ENCODE measurements at regions not wholly inside any gene's neighbourhood (a gene's known extent, or its start where the extent isn't known, plus 50 kb on each side); places are given as distances from the start of the nearest gene placed in this dataset.

- H3K9ac ChIP-seq (ENCODE audit: control insufficient read depth, insufficient read depth, low read length), result no peak overlapping the region
- DNase-seq (ENCODE audit: low read depth, low spot score) (no peak), FAIRE-seq (no peak), ATAC-seq (peak; percentile 31; the same call in 2 of the 3 replicates)
- intact Hi-C loops (cut with micrococcal nuclease; ENCODE audit: unreplicated experiment) (no loop called here), in situ Hi-C loops (cut with MboI) (loop anchor here (25.0 kb wide), 1 partner anchor 837 kb away; no protein-coding TSS in a partner anchor)
- BruUV-seq (replicated peaks), result no TSS peak
- ChIA-PET SMC1A (ENCODE audit: uncharacterized antibody, unreplicated experiment) (no interaction called here), POLR2A (no interaction called here), RAD21 (ENCODE audit: unreplicated experiment) (no interaction called here), CTCF (no interaction called here)
- H3K27me3 ChIP-seq (replicated peaks in 1 of 2; ENCODE audit: control insufficient read depth in 2 of 2, insufficient read depth in 2 of 2, low read length in 1 of 2), result no peaks in the 10 kb centered on the region
- no peak overlapping the region for H3K4me3 ChIP-seq
- peak overlapping the region; percentile 7; the same call in 1 of the 2 replicates for H2AFZ ChIP-seq (ENCODE audit: control insufficient read depth, low read depth, low read length)
- TF ChIP-seq PKNOX1 (IDR thresholded peaks at IDR 0.05) (0 out of 2 replicates have a peak, but pooled peaks have one; percentile 21), CHD2 (IDR thresholded peaks at IDR 0.05; ENCODE audit: borderline replicate concordance, low read depth, low read length) (no peak)
- no peak overlapping the region for H3K27ac ChIP-seq (ENCODE audit: control insufficient read depth, insufficient read depth)
- H3K36me3 ChIP-seq (ENCODE audit: control insufficient read depth in 2 of 2, insufficient read depth in 2 of 2, low read length in 1 of 2), result no peaks in the 10 kb centered on the region
- no peaks in the 10 kb centered on the region for H3K9me3 ChIP-seq (replicated peaks; ENCODE audit: control insufficient read depth, insufficient read depth, low read length)
- WGBS (ENCODE audit: insufficient coverage, insufficient replicate concordance, low lambda C conversion rate, missing lambda C conversion rate), result 20% methylated on average over 2 of the region's 2 CpGs
- no peaks in the 10 kb centered on the region for H3K79me2 ChIP-seq (ENCODE audit: control insufficient read depth, insufficient read depth, low read length)
- no peak overlapping the region for H3K4me2 ChIP-seq (ENCODE audit: control insufficient read depth, insufficient read depth)
- no peaks in the 10 kb centered on the region for H3K4me1 ChIP-seq (ENCODE audit: control insufficient read depth, insufficient read depth, low read length)
- H4K20me1 ChIP-seq (ENCODE audit: control insufficient read depth, insufficient read depth), result no peaks in the 10 kb centered on the region
Observed at GRCh38 chr5:108625654-108626053, 122.0 kb upstream of the FER start.

- FAIRE-seq (no peak), DNase-seq (ENCODE audit: low read depth, low spot score) (no peak), ATAC-seq (no peak)
- Histone ChIP-seq H3K36me3 (ENCODE audit: control insufficient read depth in 2 of 2, insufficient read depth in 2 of 2, low read length in 1 of 2) (no peaks in the 10 kb centered on the region), H2AFZ (ENCODE audit: control insufficient read depth, low read depth, low read length) (no peak overlapping the region), H3K9me3 (replicated peaks; ENCODE audit: control insufficient read depth, insufficient read depth, low read length) (no peaks in the 10 kb centered on the region), H3K79me2 (ENCODE audit: control insufficient read depth, insufficient read depth, low read length) (no peaks in the 10 kb centered on the region), H3K4me1 (ENCODE audit: control insufficient read depth, insufficient read depth, low read length) (no peaks in the 10 kb centered on the region), H3K27me3 (replicated peaks in 1 of 2; ENCODE audit: control insufficient read depth in 2 of 2, insufficient read depth in 2 of 2, low read length in 1 of 2) (no peaks in the 10 kb centered on the region), H3K4me3 (no peak overlapping the region), H3K9ac (ENCODE audit: control insufficient read depth, insufficient read depth, low read length) (no peak overlapping the region), H3K4me2 (ENCODE audit: control insufficient read depth, insufficient read depth) (no peak overlapping the region), H3K27ac (ENCODE audit: control insufficient read depth, insufficient read depth) (no peak overlapping the region), H4K20me1 (ENCODE audit: control insufficient read depth, insufficient read depth) (no peaks in the 10 kb centered on the region)
- in situ Hi-C loops (cut with MboI), result no loop called here
- ChIA-PET CTCF (interaction anchor here (1.5 kb wide), 1 partner anchor 18 kb away, joined by 5 read pairs; no protein-coding TSS in a partner anchor), RAD21 (ENCODE audit: unreplicated experiment) (no interaction called here), SMC1A (ENCODE audit: uncharacterized antibody, unreplicated experiment) (no interaction called here), POLR2A (no interaction called here)
- BruUV-seq (replicated peaks), result no TSS peak
- intact Hi-C loops (cut with micrococcal nuclease; ENCODE audit: unreplicated experiment), result no loop called here
- TF ChIP-seq CREM (IDR thresholded peaks at IDR 0.05; ENCODE audit: low read depth) (no peak), YY1 (IDR thresholded peaks at IDR 0.05; ENCODE audit: low read depth, low read length) (no peak), ZNF687 (IDR thresholded peaks at IDR 0.05) (no peak), NFYA (IDR thresholded peaks at IDR 0.05; ENCODE audit: borderline replicate concordance, low read depth, low read length) (no peak), POLR2AphosphoS5 (IDR thresholded peaks at IDR 0.05; ENCODE audit: low read length) (no peak), ETV6 (conservative IDR thresholded peaks at IDR 0.05 in 1 of 2, IDR thresholded peaks at IDR 0.05 in 1 of 2; ENCODE audit: borderline replicate concordance in 1 of 2, low read depth in 1 of 2) (no peak)
Observed at GRCh38 chr5:108623826-108624225, 123.9 kb upstream of the FER start.

Measured in GM12878 (cell line).